ENCODE measurements at regions not wholly inside any gene's neighbourhood (a gene's known extent, or its start where the extent isn't known, plus 50 kb on each side); places are given as distances from the start of the nearest gene placed in this dataset.

- no peak for DNase-seq (ENCODE audit: low read depth in 3 of 3, low spot score in 1 of 3)
These were observed 355.2 kb downstream of the HAPSTR1 start for GRCh38 chr16:9446471-9447194.

GRCh38 chr16:9447195-9447551 is 355.7 kb downstream of the HAPSTR1 start:
- no peak for DNase-seq (ENCODE audit: low read depth in 3 of 3, low spot score in 1 of 3)

GRCh38 chr16:9447699-9448098 is 356.3 kb downstream of the HAPSTR1 start:
- DNase-seq (ENCODE audit: low read depth in 3 of 3, low spot score in 1 of 3) = no peak

GRCh38 chr16:9449597-9449996 is 358.2 kb downstream of the HAPSTR1 start:
- DNase-seq (ENCODE audit: low read depth in 3 of 3, low spot score in 1 of 3) = no peak

- no peak for DNase-seq (ENCODE audit: low read depth in 3 of 3, low spot score in 1 of 3)
These were observed 365.8 kb downstream of the HAPSTR1 start for GRCh38 chr16:9457215-9457614.

GRCh38 chr16:9458816-9459215 is 367.4 kb downstream of the HAPSTR1 start:
- DNase-seq (ENCODE audit: low read depth in 3 of 3, low spot score in 1 of 3) = no peak

- no peak for DNase-seq (ENCODE audit: low read depth in 3 of 3, low spot score in 1 of 3)
These were observed 371.5 kb downstream of the HAPSTR1 start for GRCh38 chr16:9462984-9463383.

GRCh38 chr16:9463461-9463860 is 372.0 kb downstream of the HAPSTR1 start:
- DNase-seq (ENCODE audit: low read depth in 3 of 3, low spot score in 1 of 3) = no peak

- DNase-seq (ENCODE audit: low read depth in 3 of 3, low spot score in 1 of 3) = no peak
These were observed 373.7 kb downstream of the HAPSTR1 start for GRCh38 chr16:9465161-9465560.

GRCh38 chr16:9469512-9469911 is 378.1 kb downstream of the HAPSTR1 start:
- DNase-seq (ENCODE audit: low read depth in 3 of 3, low spot score in 1 of 3) = no peak

GRCh38 chr16:9476744-9477143 is 385.3 kb downstream of the HAPSTR1 start:
- no peak for DNase-seq (ENCODE audit: low read depth in 3 of 3, low spot score in 1 of 3)

GRCh38 chr16:9479008-9479407 is 387.6 kb downstream of the HAPSTR1 start:
- no peak for DNase-seq (ENCODE audit: low read depth in 3 of 3, low spot score in 1 of 3)

GRCh38 chr16:9480503-9480902 is 389.1 kb downstream of the HAPSTR1 start:
- DNase-seq (ENCODE audit: low read depth in 3 of 3, low spot score in 1 of 3) = no peak

GRCh38 chr16:9481747-9482730 is 390.6 kb downstream of the HAPSTR1 start:
- DNase-seq (ENCODE audit: low read depth in 3 of 3, low spot score in 1 of 3) = no peak

GRCh38 chr16:9484426-9484825 is 393.0 kb downstream of the HAPSTR1 start:
- no peak for DNase-seq (ENCODE audit: low read depth in 3 of 3, low spot score in 1 of 3)

- no peak for DNase-seq (ENCODE audit: low read depth in 3 of 3, low spot score in 1 of 3)
These were observed 393.4 kb downstream of the HAPSTR1 start for GRCh38 chr16:9484881-9485280.

GRCh38 chr16:9489835-9490467 is 398.5 kb downstream of the HAPSTR1 start:
- DNase-seq (ENCODE audit: low read depth in 3 of 3, low spot score in 1 of 3) = no peak

GRCh38 chr16:9495824-9496223 is 404.4 kb downstream of the HAPSTR1 start:
- DNase-seq (ENCODE audit: low read depth in 3 of 3, low spot score in 1 of 3) = no peak

- DNase-seq (ENCODE audit: low read depth in 3 of 3, low spot score in 1 of 3) = no peak
These were observed 406.3 kb downstream of the HAPSTR1 start for GRCh38 chr16:9497750-9498149.

GRCh38 chr16:9499941-9500593 is 408.6 kb downstream of the HAPSTR1 start:
- DNase-seq (ENCODE audit: low read depth in 3 of 3, low spot score in 1 of 3) = no peak

GRCh38 chr16:9500872-9501271 is 409.4 kb downstream of the HAPSTR1 start:
- DNase-seq (ENCODE audit: low read depth in 3 of 3, low spot score in 1 of 3) = no peak

Data from stimulated activated CD4-positive, alpha-beta T cell treated with anti-CD3 and anti-CD28 coated beads, TNF-alpha, amount 100 ng/mL, for 1 hour (primary cell).